HUES64 (cell line): ENCODE measurements at regions not wholly inside any gene's neighbourhood (a gene's known extent, or its start where the extent isn't known, plus 50 kb on each side); places are given as distances from the start of the nearest gene placed in this dataset.

Experiments
- H3K27ac ChIP-seq: 2 replicates; pipeline ENCODE4 v1.7.0; 2013; ENCODE audit warnings: low read depth, low read length, inconsistent platforms
- H3K27me3 ChIP-seq: 2 replicates; pipeline ENCODE4 v1.6.1; 2013; ENCODE audit warnings: mild to moderate bottlenecking, low read length; ENCODE audit not compliant: insufficient read depth
- H3K36me3 ChIP-seq: 2 replicates; pipeline ENCODE4 v1.6.1; 2013; ENCODE audit warnings: mild to moderate bottlenecking, low read length; ENCODE audit not compliant: insufficient read depth
- H3K4me1 ChIP-seq: 2 replicates; pipeline ENCODE4 v1.6.1; 2013; ENCODE audit warnings: mild to moderate bottlenecking, low read length, moderate library complexity; ENCODE audit not compliant: insufficient read depth
- H3K4me3 ChIP-seq: 2 replicates; pipeline ENCODE4 v1.5.1; 2013; ENCODE audit warnings: mild to moderate bottlenecking, low read length, moderate library complexity
- H3K9ac ChIP-seq: 2 replicates; pipeline ENCODE4 v1.6.1; 2013; ENCODE audit warnings: mild to moderate bottlenecking, low read depth, low read length
- H3K9me3 ChIP-seq: 2 replicates; pipeline ENCODE4 v1.6.1; 2013; ENCODE audit warnings: low read depth, low read length; ENCODE audit not compliant: insufficient read depth
- WGBS: fragments of 150-250, 120-280 bp; methylation state at CpG from one replicate; pipeline ENCODE4 v1.1.7; 2013; ENCODE audit warnings: missing lambda C conversion rate; 5-methylcytosine and 5-hydroxymethylcytosine counted together

DNA sequence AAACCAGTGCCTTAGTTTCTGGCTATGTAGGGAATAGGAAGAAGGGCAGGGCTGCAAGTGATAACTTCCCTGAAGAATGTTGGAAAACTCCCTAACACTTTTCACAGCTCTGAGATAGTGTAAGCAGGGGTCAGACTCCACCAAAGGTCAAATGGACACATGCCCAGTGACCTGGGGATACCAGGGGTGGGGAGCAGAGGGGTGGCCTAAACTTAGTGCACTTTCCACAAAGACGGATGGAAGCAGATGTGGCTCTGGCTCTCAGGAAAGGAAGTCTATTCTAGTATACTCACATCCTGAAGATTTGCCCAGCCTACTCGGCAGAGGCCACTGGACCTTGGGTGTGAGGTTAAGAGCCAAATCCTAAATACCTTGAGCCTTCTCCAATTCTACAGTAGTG lies 285.8 kb downstream of the NUAK1 start:
- H3K27me3 ChIP-seq: no peaks in the 10 kb centered on the region
- 95% methylated on average over 2 of the region's 2 CpGs for WGBS
- H3K9me3 ChIP-seq: no peaks in the 10 kb centered on the region
- no peaks in the 10 kb centered on the region for H3K4me1 ChIP-seq
- H3K27ac ChIP-seq: no peak overlapping the region
- H3K36me3 ChIP-seq: no peaks in the 10 kb centered on the region
- no peak overlapping the region for H3K4me3 ChIP-seq
- H3K9ac ChIP-seq: no peak overlapping the region

DNA sequence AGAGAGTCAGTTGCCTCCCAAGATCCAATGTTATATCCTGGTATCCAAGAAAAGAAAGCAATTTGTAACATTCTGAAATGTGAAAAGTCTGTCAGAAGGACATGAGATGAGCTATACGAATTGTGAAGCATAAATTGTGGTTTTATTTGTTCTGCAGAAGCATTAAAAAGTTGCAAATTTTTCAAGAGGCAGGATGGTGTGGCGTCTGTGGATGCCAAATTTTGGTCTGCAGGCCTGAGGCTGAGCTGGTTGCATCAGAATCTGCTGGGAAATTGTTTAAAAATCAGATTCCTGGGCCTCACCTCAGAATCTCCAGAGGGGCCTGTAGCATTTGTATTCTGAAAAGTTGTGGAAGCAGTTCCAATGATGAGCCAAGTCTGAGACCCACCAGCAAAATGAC lies 284.7 kb downstream of the NUAK1 start:
- H3K9ac ChIP-seq: no peak overlapping the region
- H3K9me3 ChIP-seq: no peaks in the 10 kb centered on the region
- H3K27me3 ChIP-seq: no peaks in the 10 kb centered on the region
- no peaks in the 10 kb centered on the region for H3K36me3 ChIP-seq
- 90% methylated on average over 2 of the region's 2 CpGs for WGBS
- H3K27ac ChIP-seq: no peak overlapping the region
- no peaks in the 10 kb centered on the region for H3K4me1 ChIP-seq
- no peak overlapping the region for H3K4me3 ChIP-seq

DNA sequence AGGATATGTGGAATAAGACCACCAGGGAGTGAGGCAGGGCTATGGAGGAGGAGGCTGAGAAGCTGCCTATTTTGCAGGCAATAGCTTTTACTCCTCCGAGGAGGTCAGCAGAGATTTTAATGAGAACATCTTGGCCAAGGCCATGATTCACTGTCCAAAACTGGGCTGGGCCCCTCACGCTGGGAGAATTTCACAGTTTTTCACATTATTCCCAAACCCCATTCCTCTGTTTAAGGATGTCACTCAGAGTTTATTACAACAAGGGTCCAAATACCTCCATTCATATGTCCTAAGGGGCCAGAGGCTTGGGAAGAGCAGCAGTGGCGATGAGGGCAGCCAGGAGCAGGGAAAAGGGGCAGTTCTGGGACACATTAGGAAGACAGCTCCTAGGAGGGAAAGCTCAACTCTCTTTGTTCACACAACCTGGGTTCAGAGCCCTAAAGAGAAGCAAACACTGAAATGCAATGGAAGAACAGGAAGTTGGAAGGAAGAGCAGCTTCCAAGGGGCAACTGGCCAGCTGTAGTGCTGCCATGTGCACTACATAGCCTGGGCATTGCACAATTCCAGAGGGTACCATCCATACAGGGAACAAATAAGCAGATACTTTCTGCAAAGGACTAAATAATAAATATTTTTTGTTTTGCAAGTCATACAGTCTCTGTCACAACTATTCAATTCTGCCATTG lies 283.2 kb downstream of the NUAK1 start:
- H3K27ac ChIP-seq: no peak overlapping the region
- no peak overlapping the region for H3K4me3 ChIP-seq
- H3K9ac ChIP-seq: no peak overlapping the region
- H3K9me3 ChIP-seq: no peaks in the 10 kb centered on the region
- H3K4me1 ChIP-seq: no peaks in the 10 kb centered on the region; the same call in 1 of the 2 replicates
- no peaks in the 10 kb centered on the region for H3K27me3 ChIP-seq
- no peaks in the 10 kb centered on the region for H3K36me3 ChIP-seq
- 92% methylated on average over 3 of the region's 3 CpGs for WGBS

DNA sequence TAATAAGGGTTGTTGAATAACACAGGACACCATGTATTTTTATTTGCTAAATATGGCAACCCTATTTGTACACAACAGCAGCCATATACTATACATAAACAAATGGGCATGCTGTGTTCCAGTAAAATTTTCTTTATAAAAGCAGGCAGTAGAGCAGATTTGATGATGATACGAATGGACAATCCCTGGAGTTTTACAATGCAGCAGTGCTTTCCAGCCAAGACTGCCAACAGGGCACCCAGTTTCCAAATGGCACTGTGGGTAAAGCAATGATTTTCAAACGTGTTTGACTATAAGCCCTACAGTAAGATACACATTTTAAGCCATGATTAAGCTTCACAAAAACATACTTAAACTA lies 282.7 kb downstream of the NUAK1 start:
- 96% methylated on average over 2 of the region's 2 CpGs for WGBS
- H3K27ac ChIP-seq: no peak overlapping the region
- no peaks in the 10 kb centered on the region for H3K27me3 ChIP-seq
- H3K9me3 ChIP-seq: no peaks in the 10 kb centered on the region
- H3K36me3 ChIP-seq: no peaks in the 10 kb centered on the region
- H3K4me1 ChIP-seq: peaks cover 5% of the 10 kb centered on the region
- no peak overlapping the region for H3K9ac ChIP-seq
- H3K4me3 ChIP-seq: no peak overlapping the region

DNA sequence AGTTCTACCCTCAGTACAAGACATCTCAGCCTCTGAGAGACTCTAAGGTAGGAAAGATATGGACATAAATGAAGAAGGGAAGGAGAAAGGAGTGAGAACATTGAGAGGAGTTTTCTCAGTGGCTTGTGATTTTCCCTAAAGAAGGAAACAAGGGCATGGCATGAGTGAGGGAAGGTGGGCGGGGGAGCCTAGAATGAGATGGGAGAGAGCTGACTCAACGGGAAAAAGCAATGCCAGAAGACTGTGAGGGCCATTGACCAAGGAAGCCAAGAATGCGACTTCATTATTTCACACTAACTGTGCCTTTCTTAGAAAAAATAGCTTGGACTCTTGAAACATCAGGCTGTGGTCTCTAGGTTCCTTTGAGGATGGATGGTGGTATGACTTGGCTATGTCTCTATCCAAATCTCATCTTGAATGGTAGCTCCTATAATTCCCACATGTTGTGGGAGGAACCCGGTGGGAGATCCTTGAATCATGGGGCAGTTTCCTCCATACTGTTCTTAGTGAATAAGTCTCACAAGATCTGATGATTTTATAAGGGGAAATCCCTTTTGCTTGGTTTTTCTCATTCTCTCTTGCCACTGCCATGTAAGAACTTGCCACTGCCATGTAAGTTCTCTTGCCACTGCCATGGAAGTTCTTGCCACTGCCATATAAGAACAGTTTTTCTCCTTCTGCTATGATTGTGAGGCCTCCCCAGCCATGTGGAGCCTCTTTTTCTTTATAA lies 279.6 kb downstream of the NUAK1 start:
- Histone ChIP-seq H3K36me3 (no peaks in the 10 kb centered on the region), H3K27me3 (no peaks in the 10 kb centered on the region), H3K9ac (no peak overlapping the region), H3K4me3 (no peak overlapping the region), H3K9me3 (no peaks in the 10 kb centered on the region), H3K27ac (no peak overlapping the region), H3K4me1 (peaks cover 12% of the 10 kb centered on the region)
- WGBS: 85% methylated on average over 4 of the region's 4 CpGs

DNA sequence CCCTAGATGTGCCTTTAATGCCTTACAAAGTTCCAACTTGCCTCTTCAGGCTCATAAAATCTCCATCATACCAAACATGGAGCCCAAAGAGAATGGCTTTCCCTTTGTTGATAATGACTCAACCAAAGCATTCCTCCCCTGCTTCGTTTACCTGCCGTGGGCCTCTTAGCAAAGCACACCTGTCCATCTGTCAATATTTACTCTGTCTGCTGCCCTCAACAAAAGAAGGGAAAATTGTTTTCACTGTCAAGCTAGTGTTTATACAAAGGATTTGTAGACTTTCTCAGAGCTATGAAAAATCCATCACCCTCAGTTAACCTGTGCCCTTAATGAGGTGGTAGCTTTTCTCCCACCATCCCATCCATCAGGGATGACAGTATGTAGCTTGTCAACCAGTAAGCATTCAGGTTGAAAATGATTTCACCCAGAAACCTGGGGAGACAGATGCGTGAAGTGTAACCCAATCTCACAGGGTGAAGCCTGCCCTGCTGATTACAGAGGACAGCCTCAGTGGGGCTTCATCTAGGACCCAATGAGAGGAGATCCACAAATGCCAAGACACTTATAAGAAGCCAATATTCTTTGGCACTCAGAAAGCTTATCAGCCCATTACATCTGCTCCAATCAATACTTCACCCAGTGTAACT lies 278.1 kb downstream of the NUAK1 start:
- Histone ChIP-seq H3K27me3 (no peaks in the 10 kb centered on the region), H3K36me3 (no peaks in the 10 kb centered on the region), H3K9me3 (no peaks in the 10 kb centered on the region), H3K27ac (no peak overlapping the region), H3K9ac (no peak overlapping the region), H3K4me1 (peaks cover 12% of the 10 kb centered on the region), H3K4me3 (no peak overlapping the region)
- WGBS: 86% methylated on average over 3 of the region's 3 CpGs

DNA sequence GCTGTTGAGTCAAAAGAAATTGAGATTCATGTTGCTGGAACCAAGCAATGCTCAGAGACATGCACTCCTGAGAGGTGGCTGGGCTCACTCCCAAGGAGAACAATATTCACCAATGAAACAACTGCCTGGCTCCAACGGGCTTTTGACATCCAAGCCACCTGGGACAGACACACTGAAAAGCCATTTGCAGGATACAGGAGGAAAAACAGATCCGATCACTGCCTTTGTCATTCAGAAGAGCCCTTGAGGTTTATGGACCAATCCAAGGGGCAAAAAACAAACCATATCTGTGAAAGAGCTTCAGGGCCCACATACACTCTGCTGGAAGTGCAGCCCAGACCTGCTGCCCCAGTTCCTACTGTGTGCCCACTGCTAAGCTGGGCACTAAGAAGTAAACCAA lies 277.5 kb downstream of the NUAK1 start:
- WGBS: 53% methylated on average over 2 of the region's 2 CpGs
- no peak overlapping the region for H3K27ac ChIP-seq
- no peaks in the 10 kb centered on the region for H3K27me3 ChIP-seq
- no peak overlapping the region for H3K4me3 ChIP-seq
- no peak overlapping the region for H3K9ac ChIP-seq
- H3K9me3 ChIP-seq: no peaks in the 10 kb centered on the region
- no peaks in the 10 kb centered on the region for H3K36me3 ChIP-seq
- peaks cover 12% of the 10 kb centered on the region for H3K4me1 ChIP-seq

DNA sequence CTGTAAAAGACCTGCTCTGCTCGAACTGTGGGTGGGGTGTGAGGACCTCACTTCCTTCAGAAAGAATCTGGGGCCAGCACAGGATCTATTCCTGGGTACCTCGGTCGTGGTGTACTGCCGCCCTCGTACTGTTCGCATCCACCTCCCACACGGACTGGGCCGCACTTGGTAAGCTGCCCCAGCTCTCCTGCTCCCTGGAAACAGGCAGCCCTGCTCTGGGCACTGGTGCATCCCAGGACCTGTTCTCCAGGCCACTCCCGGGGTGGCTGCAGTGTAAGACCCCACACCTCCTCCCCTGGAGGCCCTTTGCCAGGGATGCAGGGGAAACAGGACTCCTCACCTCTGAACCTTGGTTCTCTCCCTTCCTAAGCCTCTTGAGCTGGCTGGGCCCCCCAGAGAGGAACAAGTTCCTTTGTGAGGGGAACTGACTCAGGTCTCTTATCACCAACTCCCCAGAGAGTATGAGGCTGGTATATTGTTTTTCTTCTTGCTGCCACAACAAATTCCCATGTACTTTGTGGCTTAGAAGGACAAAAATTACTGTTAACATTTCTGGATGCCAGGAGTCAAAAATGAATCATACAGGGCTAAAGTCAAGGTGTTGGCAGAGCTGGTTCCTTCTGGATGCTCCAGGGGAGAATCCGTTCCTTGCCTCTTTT lies 276.5 kb downstream of the NUAK1 start:
- Histone ChIP-seq H3K36me3 (no peaks in the 10 kb centered on the region), H3K27ac (no peak overlapping the region), H3K9me3 (no peaks in the 10 kb centered on the region), H3K4me3 (no peak overlapping the region), H3K4me1 (peaks cover 12% of the 10 kb centered on the region), H3K27me3 (no peaks in the 10 kb centered on the region), H3K9ac (no peak overlapping the region)
- WGBS: 95% methylated on average over 10 of the region's 10 CpGs

DNA sequence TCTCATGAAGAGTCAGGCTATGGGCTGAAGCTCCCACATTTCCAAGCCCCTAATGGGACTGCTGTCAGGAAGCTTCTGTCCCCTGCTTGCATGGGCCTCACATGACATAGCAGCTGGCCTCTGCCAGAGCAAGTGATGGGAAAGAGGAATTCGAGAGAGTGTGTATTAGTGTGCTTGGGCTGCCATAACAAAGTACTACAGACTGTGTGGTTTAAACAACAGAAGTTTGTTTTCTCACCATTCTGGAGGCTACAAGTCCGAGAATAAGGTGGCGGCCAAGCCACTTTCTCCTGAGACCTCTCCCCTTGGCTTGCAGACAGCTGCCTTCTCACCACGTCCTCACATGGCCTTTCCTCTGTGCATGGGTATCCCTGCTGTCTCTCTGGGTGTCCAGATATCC lies 274.4 kb downstream of the NUAK1 start:
- H3K27me3 ChIP-seq: no peaks in the 10 kb centered on the region

DNA sequence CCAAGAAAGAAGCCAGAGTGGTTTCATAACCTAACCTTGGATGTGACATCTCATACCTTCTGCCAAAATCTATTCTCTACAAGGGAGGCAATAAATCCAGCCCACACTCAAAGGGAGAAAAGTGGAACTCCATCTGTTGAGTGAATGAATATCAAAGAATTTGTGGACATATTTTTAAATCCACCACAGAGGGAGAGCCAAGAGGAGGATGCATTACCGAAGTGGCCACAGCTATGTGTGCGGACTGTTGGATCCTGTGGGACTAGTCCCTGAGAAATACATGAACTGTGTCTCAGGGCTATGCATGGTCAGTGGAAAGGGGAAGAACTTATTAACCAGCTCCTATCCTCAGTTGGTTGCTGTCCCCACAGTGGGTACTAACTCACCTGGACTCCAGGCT lies 273.9 kb downstream of the NUAK1 start:
- Histone ChIP-seq H3K4me3 (no peak overlapping the region), H3K36me3 (no peaks in the 10 kb centered on the region), H3K9me3 (no peaks in the 10 kb centered on the region), H3K27me3 (no peaks in the 10 kb centered on the region), H3K27ac (no peak overlapping the region), H3K4me1 (peaks cover 12% of the 10 kb centered on the region), H3K9ac (no peak overlapping the region)
- 98% methylated on average over 2 of the region's 2 CpGs for whole genome bisulfite sequencing

More for the DNA sequence above, 274.4 kb downstream of the NUAK1 start:
- Histone ChIP-seq H3K9me3 (no peaks in the 10 kb centered on the region), H3K27ac (no peak overlapping the region), H3K4me1 (peaks cover 12% of the 10 kb centered on the region), H3K9ac (no peak overlapping the region), H3K4me3 (no peak overlapping the region), H3K36me3 (no peaks in the 10 kb centered on the region)
- WGBS: 91% methylated on average over 4 of the region's 4 CpGs

DNA sequence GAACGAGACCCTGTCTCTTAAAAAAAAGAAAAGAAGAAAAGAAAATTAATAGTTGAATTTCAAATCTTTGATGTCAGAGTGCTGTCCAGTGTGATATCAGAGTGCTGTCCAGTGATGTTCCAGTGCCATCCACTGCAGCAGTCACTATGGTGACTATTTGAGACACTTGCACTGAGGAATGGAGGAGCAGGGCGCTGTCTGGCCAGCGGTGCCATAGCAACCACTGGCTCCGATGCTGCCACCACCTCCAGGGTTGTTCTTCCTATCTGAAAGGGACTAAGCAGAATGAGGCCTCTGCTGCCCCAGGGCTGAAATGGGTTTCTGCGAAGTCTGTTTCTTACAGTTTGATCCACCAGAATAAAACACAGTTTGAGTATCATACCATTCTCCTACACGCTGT lies 272.9 kb downstream of the NUAK1 start:
- Histone ChIP-seq H3K36me3 (no peaks in the 10 kb centered on the region), H3K27ac (no peak overlapping the region), H3K4me1 (peaks cover 9% of the 10 kb centered on the region), H3K27me3 (no peaks in the 10 kb centered on the region), H3K4me3 (no peak overlapping the region), H3K9me3 (no peaks in the 10 kb centered on the region), H3K9ac (no peak overlapping the region)
- 98% methylated on average over 6 of the region's 6 CpGs for WGBS
